ENCODE measurements at regions not wholly inside any gene's neighbourhood (a gene's known extent, or its start where the extent isn't known, plus 50 kb on each side); places are given as distances from the start of the nearest gene placed in this dataset.

DNA sequence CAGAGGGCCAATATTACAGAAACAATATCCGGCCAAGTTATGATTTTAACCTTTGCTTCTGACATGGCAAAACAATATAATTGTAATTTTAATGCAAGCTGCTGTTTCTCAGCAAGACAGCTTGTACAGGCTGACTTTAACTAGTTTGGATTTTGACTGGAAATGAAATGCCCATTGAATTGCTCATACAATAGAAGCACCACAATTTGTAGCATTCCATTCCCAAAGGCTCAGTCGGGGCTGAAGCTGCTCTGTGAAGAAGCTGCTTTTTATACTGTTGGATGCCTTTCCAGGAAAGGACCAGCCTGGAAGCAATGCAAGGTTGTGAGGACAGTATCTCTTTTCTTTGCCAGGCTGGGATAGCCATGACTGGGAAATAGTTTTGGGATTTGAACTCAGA, 677.0 kb upstream of the FANCL start:
- no peak for DNase-seq

DNA sequence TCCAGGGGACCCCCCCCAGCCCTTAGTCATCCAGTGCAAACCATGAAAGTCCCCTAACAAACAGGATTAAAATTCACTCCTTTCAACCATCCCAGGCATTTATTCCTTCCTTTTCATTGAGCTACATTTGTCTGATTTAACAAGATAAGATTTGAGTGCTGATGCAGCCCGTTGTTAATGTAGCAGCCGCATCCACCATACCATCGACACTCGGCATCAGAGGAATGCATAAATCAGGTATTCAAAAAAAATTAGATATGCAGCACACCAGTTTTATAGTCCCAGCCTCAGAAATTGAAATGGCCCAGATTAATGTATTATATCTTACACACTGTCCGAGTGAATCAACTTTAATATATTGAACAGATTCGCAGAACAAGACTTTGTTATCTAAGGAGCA, 676.5 kb upstream of the FANCL start:
- DNase-seq, result no peak

DNA sequence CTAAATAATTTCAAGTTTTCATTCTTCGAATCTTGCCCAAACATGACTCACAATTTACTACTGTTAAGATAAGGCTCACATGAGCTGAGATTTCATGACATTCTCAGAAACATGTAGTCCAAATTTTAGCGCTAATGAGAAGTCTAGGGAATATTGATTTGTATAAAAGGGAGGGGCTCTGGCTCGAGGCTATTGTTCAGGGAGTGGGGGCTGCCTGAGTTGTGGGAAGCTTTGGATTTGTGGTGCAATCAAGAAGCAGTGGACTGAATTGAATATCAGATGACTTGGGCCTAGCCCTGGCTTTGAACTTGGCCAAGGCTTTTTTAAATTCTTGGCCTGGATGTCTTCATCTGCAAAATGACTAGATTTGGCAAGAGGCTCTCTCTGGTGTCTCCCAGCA, 674.9 kb upstream of the FANCL start:
- DNase-seq, result no peak

DNA sequence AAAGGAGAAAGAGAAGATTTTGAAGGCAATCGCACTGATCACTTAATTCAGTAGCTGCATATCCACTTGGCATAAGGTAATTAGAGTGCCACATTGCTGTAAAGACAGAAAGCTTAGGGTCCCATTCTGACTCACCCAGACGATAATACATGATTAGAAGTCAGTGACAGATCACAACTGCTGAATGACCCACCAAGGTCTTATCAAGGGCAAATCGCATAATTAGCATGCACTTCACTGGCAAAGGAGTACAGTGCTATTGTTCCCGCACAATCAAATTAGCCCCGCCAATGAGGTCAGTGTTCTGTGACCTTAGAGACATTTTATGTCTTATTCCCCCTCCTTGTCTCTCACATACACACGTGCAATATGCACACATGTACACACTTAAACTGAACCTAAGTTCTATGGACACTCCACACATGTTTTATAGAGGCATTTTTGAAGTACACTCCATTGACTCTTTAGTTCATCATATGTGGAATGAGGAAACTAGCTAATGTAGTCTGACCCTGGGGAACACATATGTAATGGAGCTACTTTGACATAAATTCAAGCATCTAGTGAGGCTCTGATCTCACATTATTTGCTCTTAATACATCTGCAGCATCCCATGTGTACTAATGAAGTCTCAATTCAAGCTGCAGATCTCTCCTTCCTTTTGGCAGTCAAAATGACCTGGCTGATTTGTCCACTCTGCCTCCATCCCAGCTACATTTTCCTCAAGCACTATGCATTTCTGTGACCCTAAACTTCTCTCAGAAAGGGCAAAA, 673.8 kb upstream of the FANCL start:
- DNase-seq, result no peak

DNA sequence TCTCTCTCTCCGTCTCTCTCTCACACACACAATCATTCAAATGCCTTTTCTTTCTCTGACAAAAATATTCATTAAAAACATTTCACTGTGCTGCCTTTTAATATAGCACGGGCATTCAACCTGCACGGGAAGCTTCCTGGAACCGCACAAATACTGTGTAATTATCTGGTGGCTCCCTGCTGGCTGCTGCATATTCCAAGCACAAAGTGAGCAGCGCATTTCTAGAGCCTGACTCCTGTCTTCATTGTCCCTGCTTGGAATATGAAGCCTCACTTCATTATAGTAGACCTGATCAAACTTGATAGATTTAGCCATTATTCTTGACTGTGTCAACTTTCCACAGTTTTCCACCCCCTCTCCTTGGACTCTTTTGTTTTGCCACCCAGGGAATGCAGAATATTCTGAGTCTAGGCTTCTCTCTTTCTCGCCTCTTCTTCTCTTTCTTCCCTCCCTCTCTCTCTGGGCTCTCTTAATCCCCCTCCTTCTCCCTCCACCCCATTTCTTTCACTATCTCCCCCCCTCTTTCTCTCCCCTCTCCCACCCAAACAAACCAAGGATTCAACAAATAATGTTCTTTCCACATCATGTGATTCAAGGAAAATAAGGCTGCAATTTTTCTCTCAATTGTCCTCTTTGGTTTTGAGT, 672.1 kb upstream of the FANCL start:
- DNase-seq, result no peak

DNA sequence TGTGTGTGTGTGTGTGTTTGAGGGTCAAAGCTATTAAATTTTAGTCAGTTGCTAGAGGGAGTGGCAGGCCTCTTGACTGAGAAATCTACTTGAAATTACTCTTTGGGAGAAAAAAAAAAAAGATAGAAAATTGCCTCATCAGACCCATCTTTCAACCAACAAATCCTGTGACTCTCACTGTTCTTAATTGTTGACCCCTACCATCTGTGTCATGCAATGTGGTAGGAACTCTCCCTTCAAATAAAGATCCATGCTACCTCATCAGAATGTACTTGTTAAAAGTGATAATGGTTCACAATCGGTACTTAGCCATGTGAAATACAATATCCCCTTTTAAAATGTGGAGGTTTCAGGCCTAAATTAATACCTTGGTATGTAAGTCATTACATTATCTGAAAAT, 670.8 kb upstream of the FANCL start:
- no peak for DNase-seq

DNA sequence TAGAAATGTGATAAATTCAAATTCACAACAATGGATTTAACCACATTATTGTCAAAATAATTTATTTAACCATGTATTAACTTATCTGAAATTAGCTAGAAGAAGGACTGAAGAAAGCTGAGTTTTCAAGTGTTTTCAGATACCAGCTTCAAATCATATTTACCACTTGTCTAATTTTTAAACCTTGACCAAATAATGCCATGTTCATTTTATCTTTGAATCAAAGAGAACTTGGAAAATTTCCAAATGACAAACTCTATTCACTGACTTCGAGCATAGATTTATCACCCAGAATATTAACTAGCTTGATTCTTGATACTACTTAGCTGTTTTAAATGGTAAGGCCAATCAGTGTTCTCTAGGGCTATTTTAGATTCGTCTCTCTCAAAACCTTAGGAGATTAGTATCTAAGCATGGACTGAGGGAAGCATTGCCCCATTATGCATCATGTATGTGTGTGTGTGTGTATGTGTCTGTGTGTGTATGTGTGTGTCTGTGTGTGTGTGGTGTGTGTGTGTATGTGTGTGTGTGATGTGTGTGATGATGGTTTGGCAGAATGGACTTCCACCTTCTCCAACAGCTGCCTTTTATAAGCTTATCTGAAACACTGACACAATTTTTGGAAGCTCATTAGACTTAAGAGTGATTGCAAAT, 667.5 kb upstream of the FANCL start:
- DNase-seq, result no peak

DNA sequence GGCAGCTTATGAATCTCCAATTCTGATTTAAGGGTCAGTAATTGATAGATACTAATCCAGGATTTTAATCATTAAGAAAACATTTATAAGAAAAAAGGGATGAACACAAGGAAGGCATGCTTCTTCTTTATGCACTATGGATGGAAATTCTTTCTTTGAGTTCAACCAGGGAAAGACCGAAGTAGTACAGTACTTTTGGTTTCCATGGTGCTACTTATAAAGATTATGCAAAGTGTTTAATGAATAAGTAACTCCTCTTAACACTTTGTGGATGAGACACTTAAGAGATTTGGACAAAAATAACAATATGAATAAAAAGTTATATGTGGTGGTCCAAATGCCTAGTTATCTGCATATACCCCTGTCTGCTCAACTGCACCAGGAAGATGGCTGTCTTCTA, 666.5 kb upstream of the FANCL start:
- no peak for DNase-seq

DNA sequence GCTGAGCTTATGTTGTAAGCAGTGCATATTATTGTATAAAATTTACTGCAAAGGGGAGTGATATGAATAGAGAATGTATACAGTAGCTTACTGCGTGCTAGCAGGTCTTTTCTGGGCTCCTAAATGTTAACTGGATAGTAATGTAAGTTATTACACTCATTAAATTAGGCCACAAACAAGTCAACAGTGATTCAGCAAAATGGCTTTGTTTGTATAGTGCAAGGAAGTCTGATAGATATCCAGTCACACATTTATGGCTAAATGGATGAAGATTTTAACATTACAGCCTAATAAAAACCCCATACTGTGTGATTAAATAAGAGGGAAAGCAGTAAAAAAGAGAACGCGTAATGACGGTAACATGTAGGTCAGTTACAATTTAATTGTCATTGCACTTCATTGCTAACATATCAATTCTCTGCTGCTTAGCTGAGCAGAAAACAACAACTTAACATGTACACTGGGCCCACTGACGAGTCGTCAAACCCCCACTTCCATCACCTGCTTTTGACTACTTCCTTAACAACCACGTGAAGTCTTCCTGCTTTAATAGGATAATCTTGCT, 665.0 kb upstream of the FANCL start:
- DNase-seq, result no peak

DNA sequence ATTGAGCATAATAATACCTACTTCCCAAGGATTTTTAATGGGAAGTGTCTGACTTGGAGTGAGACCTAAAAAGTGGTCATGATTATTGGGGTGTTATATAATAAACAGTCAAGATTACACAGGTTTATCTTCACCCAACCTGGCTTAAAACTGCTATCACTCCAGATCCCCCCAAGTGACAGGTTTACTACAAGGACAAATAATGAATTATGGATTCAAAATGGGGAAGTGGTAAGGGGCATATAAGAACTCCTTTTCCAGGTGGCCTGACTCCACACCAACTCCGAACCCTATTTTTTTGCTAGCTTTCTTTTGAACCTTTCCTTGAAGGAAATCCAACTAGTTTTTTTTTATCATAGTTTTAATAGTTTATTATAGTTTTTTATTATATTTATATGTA, 663.0 kb upstream of the FANCL start:
- no peak for DNase-seq

DNA sequence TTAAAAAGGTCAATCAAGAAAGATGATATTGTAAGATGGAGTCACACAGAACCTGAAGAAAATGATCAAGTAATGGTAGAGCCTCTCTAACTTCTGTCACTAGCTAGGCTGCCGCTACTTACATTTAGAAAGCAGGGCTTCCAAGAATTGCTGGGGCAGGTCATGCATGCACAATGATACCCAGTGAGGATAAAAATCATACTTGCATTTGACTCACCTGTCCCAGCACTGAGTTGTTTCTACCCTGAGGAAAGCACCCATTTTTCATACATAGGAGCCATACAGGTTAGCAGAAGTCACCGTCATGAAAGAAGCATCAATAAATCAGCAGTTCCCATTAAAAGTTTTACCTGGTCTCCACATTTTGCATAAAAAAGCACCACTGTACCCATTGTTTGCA, 662.3 kb upstream of the FANCL start:
- DNase-seq, result no peak

DNA sequence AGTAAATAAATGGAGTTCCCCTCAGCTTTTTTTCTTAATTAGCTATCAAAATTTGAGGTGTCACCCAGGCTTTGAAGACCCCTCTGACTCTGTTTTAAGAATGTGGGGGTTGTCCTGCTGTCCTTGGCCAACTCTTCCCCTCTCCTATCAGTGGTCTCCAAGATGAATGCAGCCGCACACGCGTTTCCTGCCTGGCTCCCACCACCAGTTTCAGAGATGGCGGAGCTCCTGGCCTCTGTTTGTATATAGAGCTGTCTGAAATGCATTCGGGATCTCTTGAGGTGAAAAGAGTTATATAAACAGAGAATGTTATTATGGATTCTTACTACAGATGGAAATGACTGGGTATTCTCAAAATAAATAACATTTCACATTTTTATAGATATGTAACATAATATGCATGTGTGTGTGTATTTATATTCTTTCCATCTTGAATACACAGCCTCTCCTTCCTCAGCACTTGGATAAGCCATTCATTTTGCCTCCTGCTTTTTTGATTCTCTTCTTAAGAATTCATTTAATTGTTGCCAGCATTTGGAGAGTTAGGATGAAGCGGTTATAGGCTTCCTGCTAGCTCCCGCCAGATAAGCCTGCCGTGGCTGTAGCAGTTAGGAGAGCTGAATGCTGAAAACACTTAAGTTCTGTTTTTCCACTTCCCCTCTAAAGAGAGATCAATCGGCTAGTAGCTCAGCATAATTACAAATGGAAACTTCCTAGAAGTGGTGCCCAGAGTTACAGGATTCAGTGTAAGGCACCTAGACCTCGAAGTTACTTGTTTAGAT, 659.3 kb upstream of the FANCL start:
- DNase-seq, result no peak

DNA sequence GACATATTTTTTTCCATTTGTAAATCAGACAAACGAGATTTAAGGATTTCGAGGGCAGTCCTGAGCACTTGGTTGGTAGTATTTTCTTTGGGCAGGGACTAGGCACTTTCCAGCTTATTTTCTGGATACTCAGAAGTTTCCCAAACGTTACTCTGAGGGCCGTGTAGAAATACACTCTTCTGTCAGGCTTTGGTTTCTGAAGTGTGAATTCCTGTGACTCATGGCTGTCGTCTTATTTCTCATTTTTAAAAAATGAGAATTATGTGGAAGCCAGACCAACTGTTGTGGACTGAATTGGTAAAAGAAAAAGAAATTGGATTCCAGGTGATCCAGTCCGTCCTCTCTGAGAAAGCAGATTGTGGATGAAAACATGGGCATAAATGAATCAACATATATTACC, 658.6 kb upstream of the FANCL start:
- no peak for DNase-seq

DNA sequence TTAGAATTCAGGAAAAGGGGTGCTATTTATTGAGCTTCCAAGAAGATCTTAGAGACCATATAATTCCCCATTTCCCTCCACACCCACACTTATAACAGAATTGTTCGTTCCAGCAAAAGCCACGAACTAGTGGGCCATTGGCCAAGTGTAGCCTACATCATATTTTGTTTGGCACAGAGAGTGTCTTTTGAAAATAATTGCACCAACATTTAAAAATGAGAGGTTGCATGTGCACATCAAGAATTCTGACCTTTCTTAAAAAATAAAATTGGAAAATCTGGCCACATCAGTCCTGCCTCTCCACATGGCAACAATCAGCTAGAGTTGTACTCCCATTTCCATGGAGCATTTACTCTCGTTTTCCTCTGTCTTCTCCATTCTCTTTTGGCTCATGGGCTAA, 655.5 kb upstream of the FANCL start:
- DNase-seq, result no peak

DNA sequence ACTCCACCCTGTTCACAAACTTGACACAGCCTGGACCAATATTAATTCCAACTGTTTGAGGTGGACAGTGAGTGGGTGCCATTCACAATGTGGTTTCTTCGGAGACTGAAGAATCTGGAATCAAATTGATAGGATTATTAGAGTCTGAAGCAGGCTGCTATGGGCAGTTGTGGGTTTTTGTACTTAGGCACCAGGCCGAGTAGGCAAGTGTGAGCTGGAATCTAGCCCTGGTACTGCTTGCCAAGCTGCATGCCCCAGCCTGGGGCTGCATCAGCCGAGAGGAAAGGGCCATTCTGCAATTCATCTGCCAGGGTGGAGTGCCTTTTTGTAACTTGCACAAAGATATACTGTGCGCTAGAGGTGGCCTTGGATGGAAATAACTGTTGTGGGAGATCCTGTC, 654.7 kb upstream of the FANCL start:
- no peak for DNase-seq

DNA sequence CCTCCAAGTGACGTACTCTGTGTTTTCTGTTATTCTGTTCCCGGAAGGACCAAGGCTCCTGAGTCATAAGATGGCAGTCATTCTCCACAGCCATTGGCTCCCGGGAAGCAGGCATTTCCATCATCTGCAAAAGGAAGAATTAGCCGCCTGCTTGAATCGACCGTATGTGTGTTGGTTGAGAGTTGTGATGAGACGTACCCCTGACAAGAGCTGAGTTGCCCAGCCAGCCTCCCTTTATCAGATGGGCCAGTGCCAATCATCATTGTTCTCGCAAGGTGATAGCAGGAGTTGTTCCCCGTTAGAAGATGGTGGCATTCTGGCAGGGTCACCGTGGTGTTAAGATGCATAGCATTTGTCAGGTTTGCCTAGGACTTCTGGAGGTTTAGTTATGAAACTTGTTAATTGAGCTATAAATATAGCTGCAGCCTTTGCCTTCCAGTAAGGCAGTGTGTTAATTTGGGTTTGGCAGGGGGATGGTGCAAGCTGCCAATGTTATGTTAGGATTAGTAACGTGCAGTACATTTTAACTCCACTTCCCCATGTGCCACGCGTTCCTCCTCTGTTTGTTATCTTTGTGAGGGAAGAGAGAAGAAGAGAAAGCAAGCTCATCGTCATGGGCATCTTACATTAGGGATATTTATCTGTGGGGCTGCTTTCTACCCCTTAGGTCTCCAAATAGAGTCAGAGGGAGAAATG, 652.7 kb upstream of the FANCL start:
- DNase-seq, result no peak

DNA sequence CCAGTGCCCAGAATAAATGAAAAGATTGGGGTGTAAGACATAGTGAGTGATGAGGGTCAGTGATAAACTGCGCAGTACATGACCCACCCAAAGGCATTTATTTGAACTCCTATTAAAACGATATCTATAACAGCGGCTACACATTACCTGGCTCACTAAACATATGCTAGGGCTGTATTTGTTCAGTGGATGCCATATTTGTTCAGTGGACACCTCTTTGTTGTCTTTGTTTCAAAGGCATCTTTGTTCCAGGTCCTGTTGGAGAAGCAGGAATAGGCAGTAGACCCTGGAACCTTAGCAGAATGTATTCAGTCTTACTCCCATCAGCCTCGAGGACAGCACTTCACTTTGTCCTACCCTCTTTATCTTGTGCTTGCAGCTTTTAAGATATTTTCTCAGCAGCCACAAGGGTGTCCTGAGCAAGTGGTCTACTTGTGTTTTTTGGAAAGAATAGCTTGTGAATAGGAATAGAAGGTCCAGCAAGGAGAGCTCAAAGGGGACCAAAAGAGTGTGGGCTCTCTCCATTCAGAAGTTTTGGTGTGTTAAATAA, 650.8 kb upstream of the FANCL start:
- no peak for DNase-seq

DNA sequence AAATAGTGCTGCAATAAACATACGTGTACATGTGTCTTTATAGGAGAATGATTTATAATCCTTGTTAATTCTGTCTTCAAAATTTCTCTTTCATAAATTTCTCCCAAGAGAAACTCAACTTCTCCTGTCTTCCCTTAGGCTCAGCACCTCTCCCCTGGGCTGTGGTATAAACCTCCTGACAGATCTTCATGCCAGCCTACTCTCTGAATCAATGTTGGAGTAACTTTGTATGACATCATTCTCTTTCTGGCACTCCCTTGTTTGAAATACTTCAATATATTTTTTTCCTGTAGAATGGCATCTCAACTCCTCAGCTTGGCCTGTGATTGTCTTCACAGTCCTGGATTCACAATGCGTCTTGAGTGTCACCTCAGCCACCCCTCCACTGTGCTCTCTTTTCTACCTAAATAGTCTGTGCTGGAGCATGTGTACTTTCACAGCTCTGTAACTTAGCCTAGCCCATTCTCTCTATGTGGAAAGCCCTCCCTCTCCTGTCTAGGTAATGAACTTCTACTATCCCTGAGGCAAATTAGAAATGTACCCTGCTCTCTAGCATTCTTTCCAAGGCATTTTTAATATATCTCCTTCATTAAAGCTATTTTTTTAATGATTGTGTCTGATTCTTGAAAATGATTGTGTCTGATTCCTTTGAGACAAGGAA, 649.9 kb upstream of the FANCL start:
- DNase-seq, result no peak

DNA sequence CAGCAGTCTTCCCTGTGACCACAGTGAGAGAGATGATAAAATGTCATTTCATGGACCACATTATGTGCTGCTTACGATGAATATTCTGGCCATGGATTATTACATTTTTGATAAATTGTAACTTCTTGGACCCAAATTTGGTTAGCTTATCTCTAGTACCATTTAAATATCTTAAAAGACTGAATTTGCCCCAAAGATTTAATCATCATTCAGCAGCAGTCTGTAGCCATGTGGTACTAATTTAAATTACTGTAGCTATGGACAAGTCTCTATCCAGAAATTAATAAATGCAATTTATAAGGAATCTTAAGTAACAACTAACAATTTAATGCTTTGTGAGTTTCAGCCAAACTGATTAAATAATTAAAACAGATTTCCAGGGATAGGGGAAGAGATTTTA, 644.9 kb upstream of the FANCL start:
- DNase-seq, result no peak

DNA sequence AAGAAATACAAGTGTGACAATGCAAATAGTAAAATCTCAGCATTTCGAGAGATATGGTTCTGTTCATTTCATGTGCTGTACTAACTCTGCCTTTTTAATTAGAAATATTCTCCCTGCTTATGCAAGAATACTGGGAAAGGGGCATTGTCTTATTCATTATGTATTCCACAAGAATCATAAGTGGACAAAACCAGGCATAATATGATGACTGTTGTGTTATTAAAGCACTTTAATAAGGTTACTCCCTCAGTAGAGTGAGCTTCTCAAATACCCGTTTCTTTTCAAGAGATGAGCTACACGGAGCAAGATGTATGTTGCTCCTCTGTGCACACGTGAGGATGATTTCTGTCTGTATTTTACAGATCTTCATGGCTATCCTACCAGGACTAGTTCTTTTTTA, 638.7 kb upstream of the FANCL start:
- DNase-seq, result no peak

DNA sequence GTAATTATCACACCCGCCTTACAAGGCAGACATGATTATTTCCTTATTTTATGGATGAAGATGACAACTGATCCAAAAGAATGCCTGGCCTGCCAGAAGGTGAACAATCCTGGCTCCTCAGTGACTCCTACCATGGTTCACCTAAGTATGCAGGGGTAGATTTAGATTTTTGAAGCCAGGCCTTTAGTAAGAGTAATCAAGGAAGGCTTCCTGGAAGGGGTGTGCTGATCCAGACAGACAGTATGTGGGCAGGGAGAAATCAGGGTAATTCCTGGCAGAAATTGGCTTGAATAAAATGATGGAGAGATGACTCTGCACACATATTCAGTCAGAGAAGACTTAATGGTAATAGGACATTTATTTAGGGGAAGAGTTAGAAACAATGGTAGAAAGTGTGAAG, 637.7 kb upstream of the FANCL start:
- no peak for DNase-seq

DNA sequence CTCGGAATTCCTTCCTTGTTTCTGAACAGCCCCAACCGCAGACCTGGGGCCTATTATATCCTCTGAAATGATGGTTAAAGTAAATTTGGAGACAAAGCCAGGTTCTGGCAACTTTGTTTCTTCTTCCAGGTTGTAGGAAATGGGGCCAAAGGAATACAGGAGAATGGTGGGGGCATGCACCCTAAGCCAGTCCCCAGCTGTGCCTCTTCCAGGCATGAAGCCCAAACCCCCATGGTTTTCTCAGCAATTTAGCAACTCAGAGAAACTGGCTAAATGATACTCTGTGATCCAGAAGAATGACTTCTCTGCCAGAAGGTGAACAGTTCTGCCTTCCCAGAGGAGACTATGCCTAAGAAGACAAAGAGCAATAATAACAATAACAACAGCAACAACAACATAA, 635.0 kb upstream of the FANCL start:
- no peak for DNase-seq

Measured in activated T-cell treated with anti-CD3 and anti-CD28 coated beads for 4 hours (primary cell).